MM.1S (cell line): ENCODE measurements at regions not wholly inside any gene's neighbourhood (a gene's known extent, or its start where the extent isn't known, plus 50 kb on each side); places are given as distances from the start of the nearest gene placed in this dataset.

ENCODE experiments used
- CTCF ChIP-seq: fragments of 300-600 bp; sonication (generic); IDR thresholded peaks from 2 replicates; pipeline ENCODE4 v1.5.1; 2016; ENCODE audit warnings: antibody characterized with exemption, low read length, mixed read lengths
- EZH2 ChIP-seq: fragments of 300-600 bp; sonication (generic); optimal IDR thresholded peaks from 2 replicates; pipeline ENCODE3; 2017; ENCODE audit warnings: low read depth, mild to moderate bottlenecking, antibody characterized with exemption, low read length, mixed read lengths

DNA sequence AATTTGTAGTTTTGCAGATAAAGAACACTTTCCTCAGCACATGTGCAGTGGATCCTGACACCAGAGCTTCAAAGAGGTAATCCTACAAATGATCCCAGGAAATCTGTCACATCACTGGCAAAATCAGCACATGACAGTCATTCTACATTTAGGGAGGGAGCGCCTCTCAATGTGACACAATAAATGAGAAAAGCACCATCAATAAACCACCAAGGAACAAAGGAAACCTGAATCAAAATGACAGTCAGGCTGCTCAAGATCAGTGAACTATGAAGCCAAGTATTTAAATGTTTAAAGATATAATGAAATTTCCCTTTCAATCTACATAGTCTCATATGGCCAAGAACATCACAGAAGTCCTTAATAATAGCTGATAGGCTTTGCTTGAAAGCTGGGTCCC is 119.5 kb downstream of the LRRN1 start:
- TF ChIP-seq EZH2 (no peak), CTCF (no peak)
